Fibroblast of peridontal ligament (primary cell): ENCODE measurements at regions not wholly inside any gene's neighbourhood (a gene's known extent, or its start where the extent isn't known, plus 50 kb on each side); places are given as distances from the start of the nearest gene placed in this dataset.

Experiments
- DNase-seq: peaks from one replicate; pipeline ENCODE4 v3.0.0-alpha.2; 2010; ENCODE audit errors: extremely low read depth

- no peak for DNase-seq
Measured at GRCh38 chr7:21146642-21147423, 281.1 kb upstream of the SP4 start.

DNA sequence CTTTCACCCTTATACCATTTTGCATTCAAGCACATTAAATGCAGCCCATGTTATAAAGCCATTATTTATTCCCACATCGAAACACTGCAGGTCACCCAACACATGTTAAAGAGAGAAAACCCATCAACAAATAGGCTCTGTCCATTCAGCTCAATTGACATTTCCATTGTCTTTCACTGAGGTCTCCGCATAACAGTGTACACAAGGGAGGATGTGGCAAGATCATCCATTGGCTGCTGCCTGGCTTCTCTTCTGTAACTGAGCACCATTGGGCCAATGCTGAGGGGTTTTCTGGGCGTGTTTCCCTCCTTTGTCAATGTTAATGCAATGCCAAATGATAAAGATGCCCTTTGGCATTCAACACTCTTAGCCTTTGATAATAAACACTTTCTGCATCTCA lies 278.1 kb upstream of the SP4 start:
- no peak for DNase-seq

DNA sequence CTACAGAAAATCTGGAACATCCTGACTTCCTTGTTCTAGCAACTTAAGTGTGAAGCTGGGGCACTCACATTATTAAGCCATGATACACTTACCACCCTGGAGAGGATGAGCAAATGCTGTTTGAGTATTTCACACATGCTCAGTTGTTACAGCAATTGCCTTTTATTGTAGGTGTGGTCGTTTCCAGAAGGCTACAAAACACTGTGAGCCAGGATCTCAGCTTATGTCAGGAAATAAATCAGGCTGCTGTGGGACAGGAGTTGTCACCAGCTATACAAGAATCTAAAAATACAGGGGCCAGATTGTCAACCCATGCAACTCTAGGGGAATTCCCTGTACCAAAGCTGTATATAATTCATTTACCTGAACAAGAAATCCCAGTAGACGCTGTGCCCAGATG lies 273.3 kb upstream of the SP4 start:
- DNase-seq: no peak

GRCh38 chr7:21159506-21159905 lies 268.4 kb upstream of the SP4 start:
- DNase-seq: no peak

GRCh38 chr7:21160401-21160800 lies 267.5 kb upstream of the SP4 start:
- no peak for DNase-seq

GRCh38 chr7:21167942-21168341 lies 259.9 kb upstream of the SP4 start:
- DNase-seq: no peak

GRCh38 chr7:21169667-21170580 lies 258.0 kb upstream of the SP4 start:
- DNase-seq: no peak

- no peak for DNase-seq
Measured at GRCh38 chr7:21172800-21173199, 255.1 kb upstream of the SP4 start.

GRCh38 chr7:21173436-21173835 lies 254.4 kb upstream of the SP4 start:
- no peak for DNase-seq

DNA sequence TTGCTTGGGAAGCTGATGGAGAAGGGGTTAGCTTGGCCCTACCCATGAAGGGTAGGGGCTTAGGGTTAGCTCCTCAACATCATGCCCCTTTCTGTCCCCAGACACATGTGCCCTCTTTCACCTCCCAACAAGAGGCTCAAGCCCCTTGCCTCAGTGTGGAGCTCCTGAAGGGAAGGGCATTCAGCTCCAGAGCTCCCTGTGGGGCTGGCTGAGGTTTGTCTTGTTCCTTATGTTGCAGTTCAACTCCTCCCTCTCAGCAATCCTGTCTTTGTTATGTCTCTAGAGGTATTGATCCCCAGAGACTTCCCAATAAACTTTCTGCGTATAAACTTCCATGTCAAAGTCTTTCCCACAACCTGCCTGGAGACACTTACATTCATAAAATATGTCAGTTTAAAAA lies 252.2 kb upstream of the SP4 start:
- no peak for DNase-seq

DNA sequence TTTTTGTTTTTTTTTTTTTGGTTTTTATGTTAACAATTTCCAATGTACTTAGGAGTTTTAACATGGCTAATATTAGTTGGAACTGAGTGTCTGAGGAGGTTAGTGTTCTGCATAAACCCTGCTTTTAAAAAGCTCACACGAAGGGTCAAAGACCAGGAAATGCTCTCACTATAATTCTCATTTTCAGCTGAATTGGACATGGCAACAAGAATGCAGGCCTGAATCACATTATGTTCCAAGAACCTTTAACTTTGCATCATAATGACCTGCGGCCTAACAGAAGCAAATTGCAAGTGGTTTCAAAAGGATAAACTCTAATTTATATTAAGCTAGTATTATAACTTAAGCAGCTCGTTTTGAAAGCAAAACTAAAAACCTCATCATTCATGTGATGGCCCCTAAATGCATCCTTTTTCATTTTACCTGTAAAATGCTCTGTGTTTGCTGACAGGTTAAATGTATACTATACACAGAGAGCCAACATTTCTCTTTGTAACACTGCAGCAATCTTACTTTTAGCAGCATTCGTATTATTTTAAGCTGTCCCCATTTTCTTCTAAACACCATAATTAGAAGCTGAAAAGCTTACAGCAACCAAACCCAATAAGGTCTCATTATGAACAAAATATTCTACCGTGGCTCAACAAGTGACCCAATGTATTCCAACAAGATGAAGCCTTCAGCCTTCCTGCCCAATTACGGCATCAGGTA lies 242.8 kb upstream of the SP4 start:
- no peak for DNase-seq

DNA sequence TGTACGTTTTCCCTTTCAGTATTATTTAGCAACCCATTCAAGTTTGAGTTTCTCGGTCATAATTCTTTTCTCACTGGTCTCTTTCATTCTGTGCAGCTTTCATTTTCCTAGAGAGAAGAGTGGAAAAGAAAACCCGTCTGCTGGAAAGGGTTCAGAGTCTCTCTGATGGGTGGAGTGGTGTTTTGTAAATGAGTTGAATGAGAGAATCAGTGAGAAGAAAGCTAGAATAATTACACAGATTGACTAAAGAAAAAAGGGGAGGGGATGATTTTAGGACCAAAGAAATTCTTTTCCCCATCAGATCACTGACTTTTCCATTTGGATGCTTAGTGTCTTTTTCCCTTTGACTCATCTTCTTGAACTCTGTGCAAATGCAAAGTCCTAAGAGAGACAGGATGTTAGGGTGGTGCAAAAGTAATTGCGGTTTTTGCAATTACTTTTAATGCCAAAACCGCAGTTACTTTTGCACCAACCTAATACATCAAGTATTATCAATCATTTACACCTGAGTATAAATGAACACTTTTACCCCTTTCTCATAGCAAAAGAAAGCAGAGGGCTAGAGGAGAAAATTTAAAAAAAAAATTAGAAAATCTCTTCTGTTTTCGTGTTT lies 242.1 kb upstream of the SP4 start:
- DNase-seq: no peak

GRCh38 chr7:21191321-21192073 lies 236.4 kb upstream of the SP4 start:
- DNase-seq: no peak

GRCh38 chr7:21192657-21193056 lies 235.2 kb upstream of the SP4 start:
- no peak for DNase-seq

DNA sequence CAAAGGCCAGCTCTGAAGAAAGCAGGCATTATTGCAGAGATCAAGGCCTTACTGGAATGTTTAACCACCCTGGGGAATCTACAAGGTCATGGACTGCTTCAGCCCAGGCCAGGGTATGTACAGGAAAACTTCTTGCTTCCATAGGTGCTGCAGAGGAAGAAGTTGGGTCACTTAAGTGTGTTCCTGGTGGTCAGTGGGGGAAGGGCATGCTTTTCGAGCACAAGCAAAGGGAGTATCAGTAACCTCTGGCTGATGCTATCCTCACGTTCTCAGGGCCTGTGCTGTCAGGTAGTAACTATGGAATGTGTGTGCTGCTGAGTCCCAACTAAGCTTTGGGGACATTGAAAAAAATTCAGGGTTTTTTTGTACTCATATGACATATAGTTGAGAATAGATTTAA lies 234.0 kb upstream of the SP4 start:
- DNase-seq: no peak

DNA sequence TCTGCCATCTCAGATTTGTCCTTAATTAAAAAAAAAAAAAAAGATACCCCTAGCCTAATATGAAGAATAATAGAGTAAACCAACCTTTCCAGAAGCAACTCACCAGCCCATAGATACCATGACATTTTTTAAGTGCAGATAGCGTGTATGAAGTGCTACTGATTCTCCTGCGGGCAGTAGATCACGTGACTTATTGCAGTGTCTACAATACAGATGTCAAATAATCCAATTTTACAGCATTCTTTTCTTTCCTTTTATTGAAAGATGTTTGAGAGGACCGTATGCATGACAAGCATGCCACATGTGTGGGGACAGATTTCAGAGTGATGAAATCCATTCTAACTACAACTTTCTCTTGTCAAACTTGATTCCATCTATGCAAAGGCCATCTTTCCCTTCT lies 232.9 kb upstream of the SP4 start:
- no peak for DNase-seq

- no peak for DNase-seq
Measured at GRCh38 chr7:21198921-21199320, 229.0 kb upstream of the SP4 start.

- no peak for DNase-seq
Measured at GRCh38 chr7:21200503-21200902, 227.4 kb upstream of the SP4 start.

DNA sequence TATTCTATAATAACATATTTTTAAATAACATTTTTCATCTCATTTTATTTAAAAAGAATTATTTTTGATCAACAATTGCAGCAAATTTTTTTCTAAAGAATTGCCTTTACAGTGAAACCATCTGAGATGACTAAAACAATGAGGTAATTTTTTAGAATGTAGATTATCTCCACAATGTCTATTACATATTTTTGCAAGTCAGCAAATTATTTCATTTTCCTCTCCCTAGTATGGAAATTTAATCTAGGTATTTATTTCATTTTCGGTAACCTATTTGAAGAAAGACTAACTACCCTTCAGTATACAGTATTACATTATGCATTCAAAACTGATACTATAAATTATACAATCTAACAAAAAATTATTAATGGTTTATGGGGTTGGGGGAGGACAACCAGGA lies 213.2 kb upstream of the SP4 start:
- no peak for DNase-seq

DNA sequence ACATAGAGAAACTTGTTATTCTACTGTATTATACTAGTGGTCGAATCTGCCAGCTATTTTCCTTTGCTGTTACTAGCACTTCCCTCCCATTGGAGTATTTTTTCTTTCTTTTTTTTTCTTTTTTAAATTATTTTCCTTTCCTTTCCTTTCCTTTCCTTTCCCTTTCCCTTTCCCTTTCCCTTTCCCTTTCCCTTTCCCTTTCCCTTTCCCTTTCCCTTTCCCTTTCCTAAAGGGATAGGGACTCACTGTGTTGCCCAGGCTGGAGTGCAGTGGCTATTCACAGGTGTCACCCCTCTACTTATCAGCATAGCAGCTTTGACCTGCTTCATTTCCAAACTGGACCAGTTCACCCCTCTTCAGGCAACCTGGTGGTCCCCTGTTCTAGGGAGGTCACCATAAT lies 212.6 kb upstream of the SP4 start:
- no peak for DNase-seq

DNA sequence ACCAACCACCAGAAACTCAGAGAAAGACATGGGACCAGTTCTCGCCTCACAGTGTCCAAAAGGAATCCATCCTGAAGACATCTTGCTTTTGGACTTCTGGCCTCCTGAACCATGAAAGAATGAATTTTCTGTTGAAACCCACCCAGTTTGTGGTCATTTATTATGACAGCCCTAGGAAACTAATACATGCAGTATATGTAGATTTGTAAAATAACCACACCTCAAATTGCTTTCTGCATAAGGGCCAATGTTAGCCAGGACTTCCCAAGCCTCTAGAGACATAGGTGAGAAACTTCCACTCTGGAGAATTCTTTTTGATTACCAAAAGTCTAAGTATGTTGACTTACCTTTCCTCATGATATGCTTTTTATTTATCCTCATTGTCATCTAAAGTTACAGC lies 210.5 kb upstream of the SP4 start:
- DNase-seq: no peak
